ENCODE measurements at regions not wholly inside any gene's neighbourhood (a gene's known extent, or its start where the extent isn't known, plus 50 kb on each side); places are given as distances from the start of the nearest gene placed in this dataset.

DNA sequence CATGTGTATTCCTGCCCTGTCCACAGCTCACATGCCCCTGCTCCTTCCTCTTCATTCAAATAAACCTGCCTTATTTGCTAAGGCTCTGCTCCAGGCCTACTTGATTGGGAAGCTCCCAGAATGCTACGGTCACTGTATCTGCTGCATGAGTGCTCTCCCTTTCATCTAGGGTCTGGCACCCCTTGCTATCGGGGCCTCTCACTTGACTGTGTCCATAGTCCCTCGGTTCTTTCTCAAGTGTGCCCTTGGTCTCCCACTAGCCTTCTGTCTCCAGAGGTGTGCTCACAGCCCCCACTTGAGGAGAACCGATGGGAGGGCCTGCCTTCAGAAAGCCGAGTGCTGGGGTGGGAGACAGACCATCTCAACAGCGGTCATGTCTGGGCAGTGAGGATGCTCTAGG, 57.4 kb upstream of the NMNAT3 start:
- no peak for DNase-seq

DNA sequence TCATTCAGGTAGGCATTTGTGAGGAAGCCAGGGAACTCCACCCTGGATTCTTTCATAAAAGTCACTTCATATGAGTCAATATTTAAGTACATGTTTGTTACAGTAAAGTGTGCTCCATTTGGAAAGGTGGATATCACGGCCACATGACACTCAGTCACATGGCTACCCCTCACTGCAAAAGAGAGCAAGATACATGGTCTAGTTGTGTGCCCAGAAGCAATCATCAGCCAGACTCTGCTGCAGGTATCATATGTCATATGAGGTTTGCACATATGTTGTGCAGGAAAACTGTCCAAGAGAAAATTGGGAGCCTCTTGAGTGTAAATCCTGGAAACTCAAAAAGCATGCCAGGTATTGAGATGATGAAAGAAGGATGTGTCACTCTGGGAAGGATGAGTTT, 55.0 kb upstream of the NMNAT3 start:
- no peak for DNase-seq

DNA sequence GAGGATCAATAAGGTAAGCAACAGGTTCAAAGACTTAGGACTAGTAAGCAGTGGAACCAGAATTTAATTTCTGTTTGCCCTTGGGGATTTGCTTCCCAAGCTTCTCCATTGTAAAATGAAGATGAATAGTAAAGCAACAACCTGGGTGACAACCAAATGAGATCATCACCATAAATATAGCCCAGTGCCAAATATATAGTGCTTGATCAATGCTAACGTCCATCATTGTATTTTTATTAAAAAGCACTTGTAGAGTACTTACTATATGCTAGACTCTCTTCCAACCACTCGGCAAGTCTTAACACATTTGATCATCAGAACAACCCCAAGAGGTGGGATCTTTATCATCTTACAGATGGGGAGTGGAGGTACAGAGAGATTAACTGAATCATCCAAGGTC, 51.5 kb upstream of the NMNAT3 start:
- no peak for DNase-seq

DNA sequence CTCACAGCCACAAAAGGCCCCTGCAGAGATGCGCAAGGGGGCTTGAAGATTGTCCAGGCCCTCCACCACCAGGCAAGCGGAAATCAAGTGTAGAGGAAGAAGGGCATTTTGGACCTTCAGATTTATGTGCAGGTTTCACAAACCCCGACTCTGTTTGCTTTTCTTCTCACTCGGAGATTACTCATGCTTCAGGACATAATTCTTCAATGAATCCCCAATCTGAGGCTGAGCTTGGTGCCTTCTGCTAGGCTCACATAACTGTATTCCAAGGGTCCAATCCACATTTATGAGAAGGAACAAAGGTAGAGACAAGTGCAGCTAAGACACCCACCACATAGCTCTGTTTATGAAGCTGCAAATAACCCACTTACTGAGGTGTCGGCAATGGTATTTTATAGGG, 50.6 kb upstream of the NMNAT3 start:
- no peak for DNase-seq

Measured in hypothalamus (tissue), 51 donors.